Panc1 (cell line): ENCODE measurements at regions not wholly inside any gene's neighbourhood (a gene's known extent, or its start where the extent isn't known, plus 50 kb on each side); places are given as distances from the start of the nearest gene placed in this dataset.
"Not testable (repeated sequence)": the region's sequence is repeated elsewhere in the genome, so short reads cannot be mapped to it uniquely, and the experiment has no call there.

ENCODE experiments used
- ATAC-seq: fragments of 200-7000 bp; cut with Tn5 transposase; 2 replicates; pipeline ENCODE4 v1.9.1; 2020; ENCODE audit warnings: mild to moderate bottlenecking, moderate library complexity
- BruUV-seq: library from RNA; stranded (reverse); fragments of 400-500 nt; replicated peaks from 2 replicates; lab custom pipeline; 2021; lab: Mats Ljungman, UMichigan
- CTCF ChIA-PET: fragments of 300-600 bp; sonication (Branson Sonifier 250); formaldehyde crosslinking; loops from one replicate; lab custom pipeline; 2022; ENCODE audit warnings: antibody characterized with exemption; lab: Charles Lee
- POLR2A ChIA-PET: fragments of 300-600 bp; sonication (Branson Sonifier 250); formaldehyde crosslinking; loops from one replicate; lab custom pipeline; 2022; ENCODE audit warnings: antibody characterized with exemption; lab: Charles Lee
- DNase-seq: peaks from one replicate; pipeline ENCODE4 v3.0.0-alpha.2; 2010; ENCODE audit warnings: low read depth, low spot score
- H3K27ac ChIP-seq: 2 replicates; pipeline ENCODE4 v1.5.1; 2011; ENCODE audit warnings: mild to moderate bottlenecking, low read length, inconsistent platforms
- H3K27me3 ChIP-seq: fragments of 200-500 bp; sonication (Bioruptor generic); 2 replicates; pipeline ENCODE4 v1.6.0; 2014; ENCODE audit warnings: low read length, inconsistent platforms; ENCODE audit not compliant: control insufficient read depth, insufficient read depth
- H3K36me3 ChIP-seq: fragments of 200-500 bp; sonication (Bioruptor generic); 2 replicates; pipeline ENCODE4 v1.5.1; 2014; ENCODE audit warnings: inconsistent platforms, mild to moderate bottlenecking, low read length, moderate library complexity; ENCODE audit not compliant: control insufficient read depth, insufficient read depth
- H3K4me1 ChIP-seq: 2 replicates; pipeline ENCODE4 v1.5.1; 2011; ENCODE audit warnings: inconsistent platforms, mild to moderate bottlenecking, low read length, moderate library complexity; ENCODE audit not compliant: control insufficient read depth, insufficient read depth
- H3K4me3 ChIP-seq, 2 experiments: 2 replicates each; pipeline ENCODE4 v1.5.1; 2011 to 2012; ENCODE audit warnings: low read depth in 2 of 2, low read length in 2 of 2, mild to moderate bottlenecking in 2 of 2, inconsistent platforms in 1 of 2, moderate library complexity in 1 of 2
- H3K9me3 ChIP-seq: fragments of 200-500 bp; sonication (Bioruptor generic); 2 replicates; pipeline ENCODE4 v1.5.1; 2014; ENCODE audit warnings: low read depth, mild to moderate bottlenecking, inconsistent platforms, low read length, moderate library complexity; ENCODE audit not compliant: control insufficient read depth, insufficient read depth
- CTCF ChIP-seq: fragments of 450-650 bp; IDR thresholded peaks from 2 replicates; pipeline ENCODE4 v1.5.1; 2017; ENCODE audit warnings: mild to moderate bottlenecking
- POLR2AphosphoS5 ChIP-seq: IDR thresholded peaks from 2 replicates; pipeline ENCODE4 v1.6.1; 2012; ENCODE audit warnings: mild to moderate bottlenecking, low read depth, low read length, moderate library complexity
- REST ChIP-seq, 2 experiments: IDR thresholded peaks; 2 replicates each; pipeline ENCODE4 v1.6.1; 2011 to 2012; ENCODE audit warnings: low read depth in 2 of 2, control low read depth in 1 of 2, low read length in 1 of 2, mild to moderate bottlenecking in 1 of 2, moderate library complexity in 1 of 2; ENCODE audit not compliant: insufficient read depth in 1 of 2
- SIN3A ChIP-seq: IDR thresholded peaks from 2 replicates; pipeline ENCODE4 v1.6.1; 2012; ENCODE audit warnings: low read depth, mild to moderate bottlenecking, low read length, moderate library complexity, borderline replicate concordance; ENCODE audit not compliant: insufficient read depth
- TCF7L2 ChIP-seq: IDR thresholded peaks from 2 replicates; pipeline ENCODE4 v1.6.1; 2011; ENCODE audit warnings: mild to moderate bottlenecking, low read depth, low read length, inconsistent platforms
- in situ Hi-C: cut with HindIII; loops from 2 replicates; pipeline ENCODE4 v1.10.0; 2016; ENCODE audit warnings: low sequenced_read_pairs, low pct_unique_long_range_greater_than_20kb
- intact Hi-C: fragments of 100-400 bp; cut with micrococcal nuclease; formaldehyde crosslinking; loops from one replicate; pipeline ENCODE4 v1.10.0; 2022; ENCODE audit not compliant: unreplicated experiment

- ATAC-seq (no peak), DNase-seq (no peak)
- ChIA-PET POLR2A (no interaction called here), CTCF (no interaction called here)
- no TSS peak for BruUV-seq
- no peaks in the 10 kb centered on the region for H3K27me3 ChIP-seq
- H3K9me3 ChIP-seq, result no peaks in the 10 kb centered on the region
- H3K27ac ChIP-seq, result no peak overlapping the region
- in situ Hi-C loops, result no loop called here
- H3K36me3 ChIP-seq, result no peaks in the 10 kb centered on the region
- intact Hi-C loops, result no loop called here
- TF ChIP-seq REST (IDR thresholded peaks at IDR 0.05; ENCODE audit: insufficient read depth in 1 of 2, low read depth in 2 of 2, low read length in 1 of 2), result no peak
- no peak for TF ChIP-seq CTCF
- TF ChIP-seq POLR2AphosphoS5, result no peak
- no peak for TF ChIP-seq TCF7L2
- TF ChIP-seq SIN3A, result no peak
- no peaks in the 10 kb centered on the region for H3K4me1 ChIP-seq
- H3K4me3 ChIP-seq, result no peak overlapping the region
Measured at GRCh38 chr13:88824218-88824617, 1153.0 kb downstream of the SLITRK5 start.

- ATAC-seq, result no peak
- no peak for DNase-seq
- no peak overlapping the region for H3K27ac ChIP-seq
- H3K36me3 ChIP-seq, result no peaks in the 10 kb centered on the region
- no peak overlapping the region for H3K4me3 ChIP-seq
- no peaks in the 10 kb centered on the region for H3K9me3 ChIP-seq
- ChIA-PET CTCF (no interaction called here), POLR2A (no interaction called here)
- no peak for TF ChIP-seq REST (IDR thresholded peaks at IDR 0.05; ENCODE audit: insufficient read depth in 1 of 2, low read depth in 2 of 2, low read length in 1 of 2)
- TF ChIP-seq TCF7L2, result no peak
- TF ChIP-seq POLR2AphosphoS5, result no peak
- no peak for TF ChIP-seq CTCF
- TF ChIP-seq SIN3A, result no peak
- H3K4me1 ChIP-seq, result no peaks in the 10 kb centered on the region
- intact Hi-C loops (no loop called here), in situ Hi-C loops (no loop called here)
- BruUV-seq, result no TSS peak
- H3K27me3 ChIP-seq, result no peaks in the 10 kb centered on the region
Measured at GRCh38 chr13:88840085-88840484, 1168.9 kb downstream of the SLITRK5 start.

GRCh38 chr13:88852293-88852692 is 1181.1 kb downstream of the SLITRK5 start:
- intact Hi-C loops, H3K27ac ChIP-seq, POLR2A ChIA-PET, CTCF ChIA-PET, ATAC-seq, H3K36me3 ChIP-seq, H3K27me3 ChIP-seq, H3K4me1 ChIP-seq, in situ Hi-C loops, DNase-seq, BruUV-seq, H3K9me3 ChIP-seq, H3K4me3 ChIP-seq: not testable (repeated sequence)
